ENCODE measurements at regions not wholly inside any gene's neighbourhood (a gene's known extent, or its start where the extent isn't known, plus 50 kb on each side); places are given as distances from the start of the nearest gene placed in this dataset.

DNA sequence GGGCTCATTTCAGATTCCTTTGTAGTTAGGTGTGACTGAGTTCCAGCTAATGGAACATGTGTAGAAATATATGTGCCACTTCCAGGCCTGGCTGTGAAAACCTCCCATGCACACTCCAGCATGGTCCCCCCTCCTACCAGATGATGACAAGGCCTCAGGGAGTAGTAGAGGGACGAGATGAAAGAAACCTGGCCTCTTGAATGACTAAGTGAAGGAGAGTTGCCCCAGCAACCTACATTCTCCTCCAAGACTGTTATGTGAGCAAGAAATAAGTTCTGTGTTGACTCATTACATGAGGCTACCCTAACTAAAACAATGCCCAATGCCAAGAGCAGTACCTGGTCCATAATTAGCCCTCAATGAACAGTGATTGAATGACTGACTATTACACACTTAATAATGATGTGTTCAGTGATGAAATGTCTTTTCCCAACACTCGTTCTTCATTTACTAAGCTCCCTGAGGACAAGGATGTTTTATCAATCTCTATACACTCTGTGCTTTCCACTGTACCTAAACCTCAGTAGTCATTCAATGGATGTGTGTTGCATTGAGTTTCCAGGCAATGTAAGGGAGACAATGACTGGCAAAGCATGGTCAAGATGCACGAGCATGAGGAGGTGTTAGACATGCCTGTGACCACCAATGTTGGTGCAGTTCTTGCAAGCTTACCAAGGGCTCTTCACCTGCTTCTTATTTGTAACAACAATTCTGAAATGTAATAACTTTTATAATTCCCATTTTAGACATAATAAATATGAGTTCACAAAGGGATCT, 62.0 kb upstream of the BCL6 start:
- TF ChIP-seq, protein P1, sequence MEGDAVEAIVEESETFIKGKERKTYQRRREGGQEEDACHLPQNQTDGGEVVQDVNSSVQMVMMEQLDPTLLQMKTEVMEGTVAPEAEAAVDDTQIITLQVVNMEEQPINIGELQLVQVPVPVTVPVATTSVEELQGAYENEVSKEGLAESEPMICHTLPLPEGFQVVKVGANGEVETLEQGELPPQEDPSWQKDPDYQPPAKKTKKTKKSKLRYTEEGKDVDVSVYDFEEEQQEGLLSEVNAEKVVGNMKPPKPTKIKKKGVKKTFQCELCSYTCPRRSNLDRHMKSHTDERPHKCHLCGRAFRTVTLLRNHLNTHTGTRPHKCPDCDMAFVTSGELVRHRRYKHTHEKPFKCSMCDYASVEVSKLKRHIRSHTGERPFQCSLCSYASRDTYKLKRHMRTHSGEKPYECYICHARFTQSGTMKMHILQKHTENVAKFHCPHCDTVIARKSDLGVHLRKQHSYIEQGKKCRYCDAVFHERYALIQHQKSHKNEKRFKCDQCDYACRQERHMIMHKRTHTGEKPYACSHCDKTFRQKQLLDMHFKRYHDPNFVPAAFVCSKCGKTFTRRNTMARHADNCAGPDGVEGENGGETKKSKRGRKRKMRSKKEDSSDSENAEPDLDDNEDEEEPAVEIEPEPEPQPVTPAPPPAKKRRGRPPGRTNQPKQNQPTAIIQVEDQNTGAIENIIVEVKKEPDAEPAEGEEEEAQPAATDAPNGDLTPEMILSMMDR (IDR thresholded peaks at IDR 0.05; ENCODE audit: extremely low read depth in 1 of 2, insufficient read depth in 1 of 2, low read depth in 1 of 2, low read length in 2 of 2), result no peak
- no peak for TF ChIP-seq JUN (IDR thresholded peaks at IDR 0.05; ENCODE audit: borderline replicate concordance, insufficient read depth, insufficient read length, low read depth)
- TF ChIP-seq, protein P2, sequence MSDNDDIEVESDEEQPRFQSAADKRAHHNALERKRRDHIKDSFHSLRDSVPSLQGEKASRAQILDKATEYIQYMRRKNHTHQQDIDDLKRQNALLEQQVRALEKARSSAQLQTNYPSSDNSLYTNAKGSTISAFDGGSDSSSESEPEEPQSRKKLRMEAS (IDR thresholded peaks at IDR 0.05; ENCODE audit: insufficient read depth, insufficient read length), result no peak
